Epithelial cell of proximal tubule (primary cell): ENCODE measurements at regions not wholly inside any gene's neighbourhood (a gene's known extent, or its start where the extent isn't known, plus 50 kb on each side); places are given as distances from the start of the nearest gene placed in this dataset.

Source experiments
- DNase-seq: peaks from one replicate; pipeline ENCODE4 v3.0.0-alpha.2; 2011; ENCODE audit warnings: low read depth
- H3K4me3 ChIP-seq: 2 replicates; pipeline ENCODE4 v1.5.1; 2011; ENCODE audit warnings: low read depth, mild to moderate bottlenecking, low read length
- CTCF ChIP-seq: conservative IDR thresholded peaks from 2 replicates; pipeline ENCODE4 v1.5.1; 2012; ENCODE audit warnings: low read depth, mild to moderate bottlenecking, low read length

GRCh38 chr13:71046360-71047079, 820.5 kb downstream of the DACH1 start:
- TF ChIP-seq CTCF: no peak
- DNase-seq: no peak

GRCh38 chr13:71045101-71045500, 821.9 kb downstream of the DACH1 start:
- no peak overlapping the region for H3K4me3 ChIP-seq
- no peak for DNase-seq
- no peak for TF ChIP-seq CTCF

More at GRCh38 chr13:71046360-71047079, 820.5 kb downstream of the DACH1 start:
- H3K4me3 ChIP-seq: no peak overlapping the region

- H3K4me3 ChIP-seq: no peak overlapping the region
- no peak for DNase-seq
- TF ChIP-seq CTCF: no peak
These were observed 827.6 kb downstream of the DACH1 start for GRCh38 chr13:71039440-71039839.

- DNase-seq: no peak
- no peak for TF ChIP-seq CTCF
- no peak overlapping the region for H3K4me3 ChIP-seq
These were observed 833.0 kb downstream of the DACH1 start for GRCh38 chr13:71034018-71034417.

- no peak for TF ChIP-seq CTCF
- DNase-seq: no peak
- no peak overlapping the region for H3K4me3 ChIP-seq
These were observed 834.0 kb downstream of the DACH1 start for GRCh38 chr13:71033026-71033425.

- no peak for TF ChIP-seq CTCF
- DNase-seq: no peak
- no peak overlapping the region for H3K4me3 ChIP-seq
These were observed 836.2 kb downstream of the DACH1 start for GRCh38 chr13:71030784-71031183.

- TF ChIP-seq CTCF: no peak
- no peak for DNase-seq
- H3K4me3 ChIP-seq: no peak overlapping the region
These were observed 838.1 kb downstream of the DACH1 start for GRCh38 chr13:71028884-71029283.
